ENCODE measurements at regions not wholly inside any gene's neighbourhood (a gene's known extent, or its start where the extent isn't known, plus 50 kb on each side); places are given as distances from the start of the nearest gene placed in this dataset.

GRCh38 chr1:163531345-163531744 lies 209.6 kb downstream of the NUF2 start:
- no peak overlapping the region for H3K27ac ChIP-seq
- no peak for TF ChIP-seq ZFX (IDR thresholded peaks at IDR 0.05)
- no peak for TF ChIP-seq CTCF (conservative IDR thresholded peaks at IDR 0.05)

GRCh38 chr1:163535401-163535800 lies 213.6 kb downstream of the NUF2 start:
- TF ChIP-seq CTCF (conservative IDR thresholded peaks at IDR 0.05) = no peak
- TF ChIP-seq ZFX (IDR thresholded peaks at IDR 0.05) = no peak
- H3K27ac ChIP-seq = no peak overlapping the region

GRCh38 chr1:163535807-163536206 lies 214.1 kb downstream of the NUF2 start:
- TF ChIP-seq ZFX (IDR thresholded peaks at IDR 0.05) (no peak), CTCF (conservative IDR thresholded peaks at IDR 0.05) (peak; percentile 81)
- H3K27ac ChIP-seq = no peak overlapping the region

GRCh38 chr1:163537809-163538208 lies 216.1 kb downstream of the NUF2 start:
- no peak overlapping the region for H3K27ac ChIP-seq
- TF ChIP-seq CTCF (conservative IDR thresholded peaks at IDR 0.05) (no peak), ZFX (IDR thresholded peaks at IDR 0.05) (no peak)

GRCh38 chr1:163538667-163539066 lies 216.9 kb downstream of the NUF2 start:
- TF ChIP-seq CTCF (conservative IDR thresholded peaks at IDR 0.05) = no peak
- no peak for TF ChIP-seq ZFX (IDR thresholded peaks at IDR 0.05)
- H3K27ac ChIP-seq = no peak overlapping the region

GRCh38 chr1:163540727-163541126 lies 219.0 kb downstream of the NUF2 start:
- no peak overlapping the region for H3K27ac ChIP-seq
- TF ChIP-seq ZFX (IDR thresholded peaks at IDR 0.05) = no peak
- no peak for TF ChIP-seq CTCF (conservative IDR thresholded peaks at IDR 0.05)

GRCh38 chr1:163544441-163544840 lies 222.7 kb downstream of the NUF2 start:
- TF ChIP-seq CTCF (conservative IDR thresholded peaks at IDR 0.05) (no peak), ZFX (IDR thresholded peaks at IDR 0.05) (no peak)
- no peak overlapping the region for H3K27ac ChIP-seq
